ENCODE measurements at regions not wholly inside any gene's neighbourhood (a gene's known extent, or its start where the extent isn't known, plus 50 kb on each side); places are given as distances from the start of the nearest gene placed in this dataset.

- TF ChIP-seq, protein P1, sequence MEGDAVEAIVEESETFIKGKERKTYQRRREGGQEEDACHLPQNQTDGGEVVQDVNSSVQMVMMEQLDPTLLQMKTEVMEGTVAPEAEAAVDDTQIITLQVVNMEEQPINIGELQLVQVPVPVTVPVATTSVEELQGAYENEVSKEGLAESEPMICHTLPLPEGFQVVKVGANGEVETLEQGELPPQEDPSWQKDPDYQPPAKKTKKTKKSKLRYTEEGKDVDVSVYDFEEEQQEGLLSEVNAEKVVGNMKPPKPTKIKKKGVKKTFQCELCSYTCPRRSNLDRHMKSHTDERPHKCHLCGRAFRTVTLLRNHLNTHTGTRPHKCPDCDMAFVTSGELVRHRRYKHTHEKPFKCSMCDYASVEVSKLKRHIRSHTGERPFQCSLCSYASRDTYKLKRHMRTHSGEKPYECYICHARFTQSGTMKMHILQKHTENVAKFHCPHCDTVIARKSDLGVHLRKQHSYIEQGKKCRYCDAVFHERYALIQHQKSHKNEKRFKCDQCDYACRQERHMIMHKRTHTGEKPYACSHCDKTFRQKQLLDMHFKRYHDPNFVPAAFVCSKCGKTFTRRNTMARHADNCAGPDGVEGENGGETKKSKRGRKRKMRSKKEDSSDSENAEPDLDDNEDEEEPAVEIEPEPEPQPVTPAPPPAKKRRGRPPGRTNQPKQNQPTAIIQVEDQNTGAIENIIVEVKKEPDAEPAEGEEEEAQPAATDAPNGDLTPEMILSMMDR (conservative IDR thresholded peaks at IDR 0.05; ENCODE audit: low read depth, low read length) = no peak
- TF ChIP-seq EZH2 (IDR thresholded peaks at IDR 0.05; ENCODE audit: borderline replicate concordance, low read depth, low read length, poor library complexity, severe bottlenecking) = no peak
Observed at GRCh38 chr6:98325366-98325765, 509.0 kb upstream of the POU3F2 start.
